ENCODE measurements at regions not wholly inside any gene's neighbourhood (a gene's known extent, or its start where the extent isn't known, plus 50 kb on each side); places are given as distances from the start of the nearest gene placed in this dataset.

DNA sequence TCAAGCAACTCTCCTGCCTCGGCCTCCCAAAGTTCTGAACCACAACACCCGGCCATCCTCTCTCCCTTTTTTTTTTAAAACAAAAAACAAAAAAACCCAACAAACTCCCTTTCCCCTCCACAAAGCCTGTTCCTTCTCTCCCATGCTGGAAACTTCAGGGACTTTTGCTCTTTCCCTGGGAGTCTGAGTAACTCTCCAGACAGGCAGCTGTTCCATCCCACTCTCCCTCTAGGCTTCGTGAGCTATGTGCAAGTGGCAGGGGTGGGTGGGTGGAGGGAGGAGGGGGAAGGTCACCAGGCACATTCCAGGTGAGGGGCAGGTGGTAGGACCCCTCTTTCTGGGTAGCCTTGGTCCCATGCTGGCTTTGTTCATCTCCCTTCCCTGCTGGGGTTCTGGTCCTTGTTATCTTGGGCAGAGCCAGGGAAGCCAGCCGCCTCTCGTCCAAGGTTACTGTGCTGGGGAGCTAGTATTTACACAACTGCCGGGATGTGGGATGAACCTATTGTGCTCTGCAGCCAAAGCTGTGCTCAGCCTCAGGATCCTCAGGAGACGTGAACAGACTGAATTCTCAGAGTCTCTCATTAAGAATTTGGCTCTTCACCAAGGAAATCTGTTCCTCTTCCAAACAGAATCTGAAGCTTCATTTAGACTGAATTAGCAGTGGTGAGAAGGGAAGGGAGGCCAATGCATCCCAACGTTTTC is 106.9 kb downstream of the LIPG start:
- DNase-seq = peak; percentile 56 to 72
- TF ChIP-seq CTCF (IDR thresholded peaks at IDR 0.05) = no peak
- H3K27me3 ChIP-seq = peaks cover 0 to 48% (median 23%) of the 10 kb centered on the region in 7 donors
- peak; percentile 84 to 92 (median 88) for ATAC-seq
- no peak overlapping the region for H3K4me3 ChIP-seq
- no peaks in the 10 kb centered on the region for H3K36me3 ChIP-seq
- peaks cover 0 to 5% (median 0%) of the 10 kb centered on the region in 11 donors for H3K9me3 ChIP-seq
- peaks cover 0 to 54% (median 20%) of the 10 kb centered on the region in 9 donors for H3K4me1 ChIP-seq
- H3K27ac ChIP-seq = peak overlapping the region in 9 of 10 donors; percentile 39 to 78 (median 69)
- intact Hi-C loops (cut with DNase I) = loop anchor here in 1 of 10 donors (2.0 kb wide), 1 partner anchor 22 kb away; no protein-coding TSS in a partner anchor
- 17 to 22% methylated on average over 8 of the region's 8 CpGs for WGBS, 2 donors

GRCh38 chr18:49667462-49667861 is 105.6 kb downstream of the LIPG start:
- Histone ChIP-seq H3K27ac (peak overlapping the region in 5 of 10 donors; percentile 52 to 78 (median 74)), H3K27me3 (peaks cover 0 to 47% (median 23%) of the 10 kb centered on the region in 7 donors), H3K4me1 (peaks cover 0 to 53% (median 24%) of the 10 kb centered on the region in 9 donors), H3K9me3 (peaks cover 0 to 5% (median 0%) of the 10 kb centered on the region in 11 donors), H3K4me3 (no peak overlapping the region), H3K36me3 (no peaks in the 10 kb centered on the region)
- DNase-seq = no peak
- TF ChIP-seq CTCF (IDR thresholded peaks at IDR 0.05) = no peak
- ATAC-seq = no peak
- WGBS, 2 donors = 74 to 84% methylated on average over 6 of the region's 6 CpGs
- intact Hi-C loops (cut with DNase I) = no loop called here

- H3K36me3 ChIP-seq = no peaks in the 10 kb centered on the region
- DNase-seq (no peak), ATAC-seq (no peak)
- intact Hi-C loops (cut with DNase I) = no loop called here
- no peak for TF ChIP-seq CTCF (IDR thresholded peaks at IDR 0.05)
- no peak overlapping the region for H3K4me3 ChIP-seq
- H3K27ac ChIP-seq = peak overlapping the region in 1 of 10 donors; percentile 76
- 56 to 58% methylated on average over 4 of the region's 4 CpGs for WGBS, 2 donors
- H3K9me3 ChIP-seq = peaks cover 0 to 5% (median 0%) of the 10 kb centered on the region in 11 donors
- peaks cover 0 to 53% (median 24%) of the 10 kb centered on the region in 9 donors for H3K4me1 ChIP-seq
- H3K27me3 ChIP-seq = peaks cover 0 to 38% (median 23%) of the 10 kb centered on the region in 7 donors
Observed at GRCh38 chr18:49666045-49666775, 104.4 kb downstream of the LIPG start.
